ENCODE measurements at regions not wholly inside any gene's neighbourhood (a gene's known extent, or its start where the extent isn't known, plus 50 kb on each side); places are given as distances from the start of the nearest gene placed in this dataset.

GRCh38 chr2:15737314-15738224, 145.9 kb downstream of the DDX1 start (continued):
- TF ChIP-seq POU5F1 (IDR thresholded peaks at IDR 0.05; ENCODE audit: low read depth, low read length): no peak
